Bronchial epithelial cell (primary cell): ENCODE measurements at regions not wholly inside any gene's neighbourhood (a gene's known extent, or its start where the extent isn't known, plus 50 kb on each side); places are given as distances from the start of the nearest gene placed in this dataset.

Experiments used
- DNase-seq: peaks from one replicate; pipeline ENCODE4 v3.0.0-alpha.2; 2010; ENCODE audit warnings: low read depth
- FAIRE-seq: peaks from 2 replicates; lab custom pipeline; 2011; peaks lifted over from hg19 to GRCh38; lab: Jason Lieb, UNC
- H3K27me3 ChIP-seq: 2 replicates; pipeline ENCODE4 v1.5.1; 2011; ENCODE audit warnings: low read length; ENCODE audit not compliant: control insufficient read depth, insufficient read depth
- H3K36me3 ChIP-seq: 2 replicates; pipeline ENCODE4 v1.5.1; 2011; ENCODE audit warnings: low read length; ENCODE audit not compliant: control insufficient read depth, insufficient read depth
- H3K4me3 ChIP-seq: 2 replicates; pipeline ENCODE4 v1.5.1; 2011; ENCODE audit warnings: mild to moderate bottlenecking, low read depth, low read length, control low read depth
- CTCF ChIP-seq: IDR thresholded peaks from 2 replicates; pipeline ENCODE4 v1.5.1; 2011; ENCODE audit warnings: mild to moderate bottlenecking, moderate library complexity, low read length, control low read depth, inconsistent platforms; ENCODE audit not compliant: insufficient read depth, severe bottlenecking

- TF ChIP-seq CTCF: no peak
- FAIRE-seq (no peak), DNase-seq (no peak)
- Histone ChIP-seq H3K36me3 (no peaks in the 10 kb centered on the region), H3K4me3 (no peak overlapping the region), H3K27me3 (no peaks in the 10 kb centered on the region)
Measured at GRCh38 chr20:50312002-50312681, 121.5 kb downstream of the CEBPB start.

- no peak for FAIRE-seq
- no peak for TF ChIP-seq CTCF
- peak; percentile 90 for DNase-seq
- no peak overlapping the region for H3K4me3 ChIP-seq
- no peaks in the 10 kb centered on the region for H3K36me3 ChIP-seq
- no peaks in the 10 kb centered on the region for H3K27me3 ChIP-seq
Measured at GRCh38 chr20:50312682-50313521, 122.3 kb downstream of the CEBPB start.

GRCh38 chr20:50313522-50313820 is 122.8 kb downstream of the CEBPB start:
- Histone ChIP-seq H3K27me3 (no peaks in the 10 kb centered on the region), H3K4me3 (no peak overlapping the region), H3K36me3 (no peaks in the 10 kb centered on the region)
- no peak for TF ChIP-seq CTCF
- DNase-seq (no peak), FAIRE-seq (no peak)

GRCh38 chr20:50313827-50314677 is 123.4 kb downstream of the CEBPB start:
- FAIRE-seq: no peak
- H3K36me3 ChIP-seq: no peaks in the 10 kb centered on the region
- no peaks in the 10 kb centered on the region for H3K27me3 ChIP-seq
- no peak for TF ChIP-seq CTCF
- DNase-seq: no peak
- no peak overlapping the region for H3K4me3 ChIP-seq

- Histone ChIP-seq H3K27me3 (no peaks in the 10 kb centered on the region), H3K36me3 (no peaks in the 10 kb centered on the region), H3K4me3 (no peak overlapping the region)
- FAIRE-seq (no peak), DNase-seq (peak; percentile 31)
- TF ChIP-seq CTCF: no peak
Measured at GRCh38 chr20:50314678-50315335, 124.2 kb downstream of the CEBPB start.
